Hepatocyte (in vitro differentiated cells): ENCODE measurements at regions not wholly inside any gene's neighbourhood (a gene's known extent, or its start where the extent isn't known, plus 50 kb on each side); places are given as distances from the start of the nearest gene placed in this dataset.

ENCODE experiments used
- DNase-seq: peaks from one replicate; pipeline ENCODE4 v3.0.0-alpha.2; 2016; ENCODE audit warnings: low spot score
- H2AFZ ChIP-seq: fragments of 200-600 bp; sonication (generic); 2 replicates; pipeline ENCODE4 v1.6.0; 2016; ENCODE audit warnings: antibody characterized with exemption, mild to moderate bottlenecking
- H3K27ac ChIP-seq: fragments of 200-600 bp; sonication (generic); 2 replicates; pipeline ENCODE4 v1.5.1; 2016; ENCODE audit warnings: mild to moderate bottlenecking
- H3K27me3 ChIP-seq: fragments of 200-600 bp; sonication (generic); 2 replicates; pipeline ENCODE4 v1.6.1; 2016
- H3K36me3 ChIP-seq: fragments of 200-600 bp; sonication (generic); replicated peaks from 2 replicates; pipeline ENCODE4 v1.5.1; 2016; ENCODE audit warnings: low read depth; ENCODE audit not compliant: insufficient read depth
- H3K4me1 ChIP-seq: fragments of 200-600 bp; sonication (generic); 2 replicates; pipeline ENCODE4 v1.5.1; 2016; ENCODE audit warnings: mild to moderate bottlenecking, moderate library complexity; ENCODE audit not compliant: insufficient read depth
- H3K4me2 ChIP-seq: fragments of 200-600 bp; sonication (generic); 2 replicates; pipeline ENCODE4 v1.6.0; 2016
- H3K4me3 ChIP-seq: fragments of 200-600 bp; sonication (generic); 2 replicates; pipeline ENCODE4 v1.5.1; 2016; ENCODE audit warnings: mild to moderate bottlenecking
- H3K79me2 ChIP-seq: fragments of 200-600 bp; sonication (generic); 2 replicates; pipeline ENCODE4 v1.6.0; 2017; ENCODE audit warnings: mild to moderate bottlenecking
- H3K9me2 ChIP-seq: fragments of 200-600 bp; sonication (generic); replicated peaks from 2 replicates; pipeline ENCODE4 v1.6.0; 2017; ENCODE audit warnings: mild to moderate bottlenecking; ENCODE audit not compliant: insufficient read depth
- H3K9me3 ChIP-seq: fragments of 200-600 bp; sonication (generic); 2 replicates; pipeline ENCODE4 v1.5.1; 2016; ENCODE audit warnings: low read depth, mild to moderate bottlenecking
- H4K20me1 ChIP-seq: fragments of 200-600 bp; sonication (generic); 2 replicates; pipeline ENCODE4 v1.6.0; 2016; ENCODE audit warnings: mild to moderate bottlenecking; ENCODE audit not compliant: insufficient read depth, poor library complexity, severe bottlenecking
- CTCF ChIP-seq: fragments of 200-600 bp; sonication (generic); IDR thresholded peaks from 2 replicates; pipeline ENCODE4 v1.5.1; 2016; ENCODE audit warnings: antibody characterized with exemption, mild to moderate bottlenecking; ENCODE audit not compliant: poor library complexity
- EZH2 ChIP-seq: fragments of 200-600 bp; sonication (generic); IDR thresholded peaks from 2 replicates; pipeline ENCODE4 v1.6.1; 2016; ENCODE audit warnings: antibody characterized with exemption, mild to moderate bottlenecking, borderline replicate concordance
- EZH2phosphoT487 ChIP-seq: fragments of 200-600 bp; sonication (generic); IDR thresholded peaks from one replicate; pipeline ENCODE4 v1.6.1; 2018; ENCODE audit warnings: antibody characterized with exemption, mild to moderate bottlenecking, low read depth, moderate library complexity; ENCODE audit not compliant: unreplicated experiment, severe bottlenecking
- WGBS: methylation state at CpG from one replicate; pipeline ENCODE4 v1.1.6; 2016; ENCODE audit warnings: low lambda C conversion rate; ENCODE audit errors: missing lambda C conversion rate; 5-methylcytosine and 5-hydroxymethylcytosine counted together

DNA sequence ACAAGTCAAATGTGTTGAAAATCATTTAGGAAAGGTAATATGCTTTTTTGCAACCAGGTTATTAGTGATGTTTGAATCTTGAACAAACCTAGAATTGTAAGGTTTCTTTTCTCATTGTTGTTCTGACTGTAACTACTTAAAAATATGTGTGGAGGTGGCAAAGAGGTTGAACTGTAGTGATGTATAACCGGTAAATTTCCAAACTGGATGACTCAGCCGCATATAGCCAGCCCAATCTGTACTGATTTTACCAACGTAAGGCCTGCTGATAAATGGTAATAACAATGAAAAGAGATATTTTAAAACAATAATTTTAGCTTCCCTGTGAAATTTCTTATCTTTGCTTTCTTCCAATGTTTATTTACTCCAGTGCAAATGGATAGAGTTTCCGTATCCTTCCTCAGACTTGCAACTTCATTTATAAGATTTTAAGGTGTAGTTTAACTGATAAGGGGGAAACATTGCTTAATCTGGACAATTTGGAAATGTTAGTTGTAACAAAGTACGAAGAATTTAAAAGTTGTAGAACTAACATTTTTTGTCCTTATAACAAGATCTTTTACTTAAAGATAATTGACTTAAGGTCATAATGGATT lies 1170.4 kb upstream of the ZEB2 start:
- WGBS, result 83% methylated on average over 5 of the region's 5 CpGs
- H3K9me3 ChIP-seq, result no peaks in the 10 kb centered on the region
- no peak overlapping the region for H3K27ac ChIP-seq
- H3K36me3 ChIP-seq, result no peaks in the 10 kb centered on the region
- H3K4me1 ChIP-seq, result no peaks in the 10 kb centered on the region
- TF ChIP-seq EZH2phosphoT487 (no peak), EZH2 (no peak), CTCF (no peak)
- no peaks in the 10 kb centered on the region for H3K79me2 ChIP-seq
- H3K9me2 ChIP-seq, result no peaks in the 10 kb centered on the region
- H2AFZ ChIP-seq, result no peak overlapping the region
- no peaks in the 10 kb centered on the region for H4K20me1 ChIP-seq
- no peak overlapping the region for H3K4me2 ChIP-seq
- H3K4me3 ChIP-seq, result no peak overlapping the region
- DNase-seq, result no peak
- no peaks in the 10 kb centered on the region for H3K27me3 ChIP-seq

DNA sequence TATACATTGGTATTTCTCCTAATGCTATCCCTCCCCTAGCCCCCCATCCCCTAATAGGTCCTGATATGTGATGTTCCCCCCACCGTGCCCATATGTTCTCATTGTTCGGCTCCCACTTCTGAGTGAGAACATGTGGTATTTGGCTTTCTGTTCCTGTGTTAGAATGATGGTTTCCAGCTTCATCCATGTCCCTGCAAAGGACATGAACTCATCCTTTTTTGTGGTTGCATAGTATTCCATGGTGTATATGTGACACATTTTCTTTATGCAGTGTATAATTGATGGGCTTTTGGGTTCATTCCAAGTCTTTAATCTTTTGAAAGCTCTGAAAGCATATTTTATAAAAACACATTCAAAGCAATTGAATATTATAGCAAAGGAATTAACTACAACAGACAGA lies 1169.4 kb upstream of the ZEB2 start:
- no peak for TF ChIP-seq CTCF
- no peak for TF ChIP-seq EZH2phosphoT487
- no peak for TF ChIP-seq EZH2
- no peaks in the 10 kb centered on the region for H3K9me2 ChIP-seq
- DNase-seq, result no peak
- no peak overlapping the region for H3K4me2 ChIP-seq
- H3K27ac ChIP-seq, result no peak overlapping the region
- no peak overlapping the region for H3K4me3 ChIP-seq
- H3K27me3 ChIP-seq, result no peaks in the 10 kb centered on the region
- no peak overlapping the region for H2AFZ ChIP-seq
- H4K20me1 ChIP-seq, result no peaks in the 10 kb centered on the region
- no peaks in the 10 kb centered on the region for H3K4me1 ChIP-seq
- 100% methylated on average over 2 of the region's 2 CpGs for WGBS
- H3K36me3 ChIP-seq, result no peaks in the 10 kb centered on the region
- H3K79me2 ChIP-seq, result no peaks in the 10 kb centered on the region
- no peaks in the 10 kb centered on the region for H3K9me3 ChIP-seq

GRCh38 chr2:145688156-145688555 lies 1168.2 kb upstream of the ZEB2 start:
- Histone ChIP-seq H4K20me1 (no peaks in the 10 kb centered on the region), H3K9me3 (no peaks in the 10 kb centered on the region), H3K27ac (no peak overlapping the region), H3K79me2 (no peaks in the 10 kb centered on the region), H3K4me1 (no peaks in the 10 kb centered on the region), H2AFZ (no peak overlapping the region), H3K27me3 (no peaks in the 10 kb centered on the region), H3K4me2 (no peak overlapping the region), H3K4me3 (no peak overlapping the region), H3K9me2 (no peaks in the 10 kb centered on the region), H3K36me3 (no peaks in the 10 kb centered on the region)
- no peak for DNase-seq
- TF ChIP-seq EZH2 (no peak), EZH2phosphoT487 (no peak), CTCF (no peak)
- whole genome bisulfite sequencing, result 89% methylated on average over 3 of the region's 3 CpGs
